Islet of Langerhans (tissue), 1 donor: ENCODE measurements at regions not wholly inside any gene's neighbourhood (a gene's known extent, or its start where the extent isn't known, plus 50 kb on each side); places are given as distances from the start of the nearest gene placed in this dataset.
"Not testable (repeated sequence)": the region's sequence is repeated elsewhere in the genome, so short reads cannot be mapped to it uniquely, and the experiment has no call there.

Source experiments
- FAIRE-seq: peaks from one replicate; lab custom pipeline; 2011; peaks lifted over from hg19 to GRCh38; lab: Jason Lieb, UNC

- no peak for FAIRE-seq
Observed at GRCh38 chr10:22875581-22875980, 52.3 kb upstream of the ARMC3 start.

GRCh38 chr10:22874189-22874854 lies 53.5 kb upstream of the ARMC3 start:
- no peak for FAIRE-seq

GRCh38 chr10:22856444-22857074 lies 71.3 kb upstream of the ARMC3 start:
- no peak for FAIRE-seq

GRCh38 chr10:22854935-22855421 lies 72.9 kb upstream of the ARMC3 start:
- no peak for FAIRE-seq

GRCh38 chr10:22853906-22854447 lies 73.9 kb upstream of the ARMC3 start:
- no peak for FAIRE-seq

GRCh38 chr10:22852712-22853353 lies 75.0 kb upstream of the ARMC3 start:
- no peak for FAIRE-seq

GRCh38 chr10:22851865-22852239 lies 76.0 kb upstream of the ARMC3 start:
- no peak for FAIRE-seq

- no peak for FAIRE-seq
Observed at GRCh38 chr10:22850541-22850940, 77.3 kb upstream of the ARMC3 start.

GRCh38 chr10:22849077-22849805 lies 78.6 kb upstream of the ARMC3 start:
- no peak for FAIRE-seq

- FAIRE-seq: no peak
Observed at GRCh38 chr10:22848509-22848908, 79.3 kb upstream of the ARMC3 start.

GRCh38 chr10:22846294-22846693 lies 81.6 kb upstream of the ARMC3 start:
- FAIRE-seq: no peak

- no peak for FAIRE-seq
Observed at GRCh38 chr10:22839639-22840038, 88.2 kb upstream of the ARMC3 start.

- no peak for FAIRE-seq
Observed at GRCh38 chr10:22837771-22838170, 90.1 kb upstream of the ARMC3 start.

- FAIRE-seq: no peak
Observed at GRCh38 chr10:22837351-22837750, 90.5 kb upstream of the ARMC3 start.

GRCh38 chr10:22834471-22834870 lies 93.4 kb upstream of the ARMC3 start:
- no peak for FAIRE-seq

GRCh38 chr10:22833781-22834180 lies 94.1 kb upstream of the ARMC3 start:
- FAIRE-seq: no peak

GRCh38 chr10:22833353-22833752 lies 94.5 kb upstream of the ARMC3 start:
- no peak for FAIRE-seq

- FAIRE-seq: no peak
Observed at GRCh38 chr10:22832851-22833250, 95.0 kb upstream of the ARMC3 start.

GRCh38 chr10:22832066-22832602 lies 95.7 kb upstream of the ARMC3 start:
- no peak for FAIRE-seq

- no peak for FAIRE-seq
Observed at GRCh38 chr10:22831586-22831985, 96.3 kb upstream of the ARMC3 start.

- not testable (repeated sequence) for FAIRE-seq
Observed at GRCh38 chr10:22828712-22829111, 99.1 kb upstream of the ARMC3 start.

- FAIRE-seq: no peak
Observed at GRCh38 chr10:22825841-22826240, 102.0 kb upstream of the ARMC3 start.
